ENCODE measurements at regions not wholly inside any gene's neighbourhood (a gene's known extent, or its start where the extent isn't known, plus 50 kb on each side); places are given as distances from the start of the nearest gene placed in this dataset.

DNA sequence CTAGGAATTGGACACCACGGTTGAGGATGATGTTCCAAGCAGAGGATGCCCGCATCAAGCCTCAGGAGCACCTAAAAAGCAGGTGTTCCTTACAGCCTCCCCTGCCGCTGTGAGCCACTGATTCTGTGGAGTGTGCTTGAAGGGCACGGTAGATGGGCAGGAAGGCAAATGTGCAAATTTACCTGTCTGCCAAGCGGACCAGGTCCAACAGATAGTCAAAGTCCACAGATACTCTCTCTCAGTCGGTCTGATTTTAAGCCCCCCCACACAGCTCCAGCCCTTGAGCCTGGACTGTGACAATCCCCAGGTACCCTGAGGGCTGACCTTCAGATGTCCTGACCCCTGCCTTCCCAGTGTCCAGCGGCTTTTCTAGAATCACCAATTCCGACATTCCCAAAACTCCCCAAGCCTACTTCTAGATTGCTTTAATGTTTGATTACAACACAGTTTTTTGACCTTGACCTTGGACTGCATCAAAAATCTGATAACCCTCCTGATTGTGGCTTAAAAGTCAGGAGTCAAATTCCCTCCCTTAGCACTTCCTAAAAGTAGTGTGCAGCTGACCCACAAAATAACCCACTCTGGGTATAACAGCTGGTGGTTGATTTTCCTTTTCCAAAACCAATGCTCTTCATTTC, 208.8 kb upstream of the NCKAP5 start:
- Mint-ChIP-seq H3K4me3 (no peak overlapping the region), H3K9me3 (ENCODE audit: insufficient read depth) (no peaks in the 10 kb centered on the region), H3K27me3 (peaks cover 3% of the 10 kb centered on the region), H3K27ac (no peak overlapping the region), H3K4me1 (no peaks in the 10 kb centered on the region)
- no peak overlapping the region for H3K4me2 ChIP-seq (replicated peaks; ENCODE audit: low read depth, low read length, poor library complexity, severe bottlenecking)
- intact Hi-C loops (cut with micrococcal nuclease), result no loop called here
- H2AFZ ChIP-seq (ENCODE audit: insufficient read depth, low read depth, low read length, poor library complexity, severe bottlenecking), result no peak overlapping the region
- H4K20me1 ChIP-seq (ENCODE audit: control insufficient read depth, insufficient read depth, low read length, poor library complexity, severe bottlenecking), result no peaks in the 10 kb centered on the region
- H3K27ac ChIP-seq (ENCODE audit: low read length in 2 of 2), result no peak overlapping the region
- H3K4me3 ChIP-seq (ENCODE audit: control extremely low read depth in 1 of 5, extremely low read depth in 1 of 5, insufficient read depth in 1 of 5, low read depth in 2 of 5, low read length in 4 of 5), result no peak overlapping the region
- H3K79me2 ChIP-seq (ENCODE audit: control insufficient read depth, insufficient read depth, low read length), result no peaks in the 10 kb centered on the region
- ATAC-seq (ENCODE audit: low read depth) (no peak), DNase-seq (no peak)
- no peaks in the 10 kb centered on the region for H3K27me3 ChIP-seq (replicated peaks in 1 of 4; ENCODE audit: control extremely low read depth in 1 of 4, control insufficient read depth in 3 of 4, insufficient read depth in 4 of 4, low read length in 3 of 4)
- H3K36me3 ChIP-seq (replicated peaks in 1 of 2; ENCODE audit: control extremely low read depth in 1 of 2, control insufficient read depth in 1 of 2, extremely low read depth in 1 of 2, insufficient read depth in 2 of 2, low read length in 1 of 2), result no peaks in the 10 kb centered on the region
- ChIA-PET CTCF (no interaction called here), POLR2A (no interaction called here)
- no peak overlapping the region for H3K9ac ChIP-seq (ENCODE audit: low read length)
- H3K4me1 ChIP-seq (ENCODE audit: control insufficient read depth in 2 of 2, insufficient read depth in 2 of 2, low read length in 2 of 2), result no peaks in the 10 kb centered on the region
- 93% methylated on average over 4 of the region's 8 CpGs for WGBS (ENCODE audit: insufficient coverage)
- TF ChIP-seq, protein P1, sequence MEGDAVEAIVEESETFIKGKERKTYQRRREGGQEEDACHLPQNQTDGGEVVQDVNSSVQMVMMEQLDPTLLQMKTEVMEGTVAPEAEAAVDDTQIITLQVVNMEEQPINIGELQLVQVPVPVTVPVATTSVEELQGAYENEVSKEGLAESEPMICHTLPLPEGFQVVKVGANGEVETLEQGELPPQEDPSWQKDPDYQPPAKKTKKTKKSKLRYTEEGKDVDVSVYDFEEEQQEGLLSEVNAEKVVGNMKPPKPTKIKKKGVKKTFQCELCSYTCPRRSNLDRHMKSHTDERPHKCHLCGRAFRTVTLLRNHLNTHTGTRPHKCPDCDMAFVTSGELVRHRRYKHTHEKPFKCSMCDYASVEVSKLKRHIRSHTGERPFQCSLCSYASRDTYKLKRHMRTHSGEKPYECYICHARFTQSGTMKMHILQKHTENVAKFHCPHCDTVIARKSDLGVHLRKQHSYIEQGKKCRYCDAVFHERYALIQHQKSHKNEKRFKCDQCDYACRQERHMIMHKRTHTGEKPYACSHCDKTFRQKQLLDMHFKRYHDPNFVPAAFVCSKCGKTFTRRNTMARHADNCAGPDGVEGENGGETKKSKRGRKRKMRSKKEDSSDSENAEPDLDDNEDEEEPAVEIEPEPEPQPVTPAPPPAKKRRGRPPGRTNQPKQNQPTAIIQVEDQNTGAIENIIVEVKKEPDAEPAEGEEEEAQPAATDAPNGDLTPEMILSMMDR (IDR thresholded peaks at IDR 0.05), result no peak
- TF ChIP-seq EZH2 (IDR thresholded peaks at IDR 0.05; ENCODE audit: borderline replicate concordance, insufficient read depth, low read depth, low read length, poor library complexity, severe bottlenecking), result no peak
- no peaks in the 10 kb centered on the region for H3K9me3 ChIP-seq (ENCODE audit: control extremely low read depth in 1 of 3, control insufficient read depth in 2 of 3, insufficient read depth in 1 of 3, low read length in 2 of 3)

DNA sequence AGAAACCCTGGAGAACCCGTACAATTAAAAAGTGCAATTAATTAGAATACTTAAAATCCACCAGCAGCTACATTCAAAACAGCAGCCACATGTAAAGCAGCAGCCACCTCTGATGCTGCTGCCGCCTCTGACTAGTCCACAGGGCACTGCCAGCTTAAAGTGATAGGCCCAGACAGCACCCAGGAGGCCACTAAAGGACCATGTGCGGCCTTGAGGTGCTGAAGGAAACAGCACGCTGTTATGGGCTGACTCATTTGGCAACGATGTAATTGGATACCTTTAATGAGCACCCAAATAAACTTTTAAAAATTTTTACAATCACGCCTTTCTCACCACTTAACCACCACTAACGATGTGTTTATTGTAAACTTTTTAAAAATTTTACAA, 209.3 kb upstream of the NCKAP5 start:
- intact Hi-C loops (cut with micrococcal nuclease), result no loop called here

More for the DNA sequence above, 209.3 kb upstream of the NCKAP5 start:
- H3K4me1 Mint-ChIP-seq, result no peaks in the 10 kb centered on the region
- H3K27me3 Mint-ChIP-seq, result no peaks in the 10 kb centered on the region
- Histone ChIP-seq H3K4me3 (ENCODE audit: control extremely low read depth in 1 of 5, extremely low read depth in 1 of 5, insufficient read depth in 1 of 5, low read depth in 2 of 5, low read length in 4 of 5) (no peak overlapping the region), H3K79me2 (ENCODE audit: control insufficient read depth, insufficient read depth, low read length) (no peaks in the 10 kb centered on the region), H3K27ac (ENCODE audit: low read length in 2 of 2) (no peak overlapping the region), H4K20me1 (ENCODE audit: control insufficient read depth, insufficient read depth, low read length, poor library complexity, severe bottlenecking) (no peaks in the 10 kb centered on the region), H3K9ac (ENCODE audit: low read length) (no peak overlapping the region), H3K27me3 (replicated peaks in 1 of 4; ENCODE audit: control extremely low read depth in 1 of 4, control insufficient read depth in 3 of 4, insufficient read depth in 4 of 4, low read length in 3 of 4) (no peaks in the 10 kb centered on the region), H3K9me3 (ENCODE audit: control extremely low read depth in 1 of 3, control insufficient read depth in 2 of 3, insufficient read depth in 1 of 3, low read length in 2 of 3) (no peaks in the 10 kb centered on the region), H3K4me1 (ENCODE audit: control insufficient read depth in 2 of 2, insufficient read depth in 2 of 2, low read length in 2 of 2) (no peaks in the 10 kb centered on the region), H2AFZ (ENCODE audit: insufficient read depth, low read depth, low read length, poor library complexity, severe bottlenecking) (no peak overlapping the region), H3K4me2 (replicated peaks; ENCODE audit: low read depth, low read length, poor library complexity, severe bottlenecking) (no peak overlapping the region), H3K36me3 (replicated peaks in 1 of 2; ENCODE audit: control extremely low read depth in 1 of 2, control insufficient read depth in 1 of 2, extremely low read depth in 1 of 2, insufficient read depth in 2 of 2, low read length in 1 of 2) (no peaks in the 10 kb centered on the region)
- TF ChIP-seq EZH2 (IDR thresholded peaks at IDR 0.05; ENCODE audit: borderline replicate concordance, insufficient read depth, low read depth, low read length, poor library complexity, severe bottlenecking), result no peak
- TF ChIP-seq, protein P1 (IDR thresholded peaks at IDR 0.05), result no peak
- no peaks in the 10 kb centered on the region for H3K9me3 Mint-ChIP-seq (ENCODE audit: insufficient read depth)
- ATAC-seq (ENCODE audit: low read depth) (no peak), DNase-seq (no peak)
- WGBS (ENCODE audit: insufficient coverage), result 83% methylated on average over 4 of the region's 7 CpGs
- H3K4me3 Mint-ChIP-seq, result no peak overlapping the region
- CTCF ChIA-PET, result interaction anchor here (1.4 kb wide), 1 partner anchor 1230 kb away, joined by 3 read pairs; no protein-coding TSS in a partner anchor
- no peak overlapping the region for H3K27ac Mint-ChIP-seq
- POLR2A ChIA-PET, result no interaction called here
